H1 (cell line): ENCODE measurements at regions not wholly inside any gene's neighbourhood (a gene's known extent, or its start where the extent isn't known, plus 50 kb on each side); places are given as distances from the start of the nearest gene placed in this dataset.

Experiments used
- BRCA1 ChIP-seq: IDR thresholded peaks from 2 replicates; pipeline ENCODE4 v1.6.1; 2012; ENCODE audit warnings: low read depth, low read length, improper control_type of control experiment
- EZH2 ChIP-seq: fragments of 200-600 bp; sonication (generic); IDR thresholded peaks from 2 replicates; pipeline ENCODE4 v1.7.1; 2012; ENCODE audit warnings: low read depth, mild to moderate bottlenecking, moderate library complexity, low read length, inconsistent platforms; ENCODE audit not compliant: severe bottlenecking
- FOSL1 ChIP-seq: IDR thresholded peaks from 2 replicates; pipeline ENCODE4 v1.6.1; 2011; ENCODE audit warnings: mild to moderate bottlenecking, low read depth, low read length, moderate library complexity; ENCODE audit not compliant: insufficient read depth
- JUND ChIP-seq: IDR thresholded peaks from 2 replicates; pipeline ENCODE4 v1.6.1; 2011; ENCODE audit warnings: mild to moderate bottlenecking, improper control_type of control experiment, low read length
- KDM4A ChIP-seq: IDR thresholded peaks from one replicate; pipeline ENCODE4 v1.7.1; 2012; ENCODE audit warnings: low read depth, mild to moderate bottlenecking, moderate library complexity, low read length, inconsistent platforms; ENCODE audit not compliant: severe bottlenecking
- MAFK ChIP-seq: IDR thresholded peaks from 2 replicates; pipeline ENCODE4 v1.6.1; 2012; ENCODE audit warnings: low read depth, mild to moderate bottlenecking, improper control_type of control experiment, low read length
- POLR2A ChIP-seq, 2 experiments: IDR thresholded peaks; 1 replicate in 1 of 2; 2 replicates in 1 of 2; pipeline ENCODE4 v1.6.1; 2011; ENCODE audit warnings: low read depth in 2 of 2, low read length in 2 of 2, mild to moderate bottlenecking in 2 of 2; ENCODE audit errors: control extremely low read depth in 1 of 2
- SIN3A ChIP-seq, 2 experiments: IDR thresholded peaks in 1 of 2; conservative IDR thresholded peaks in 1 of 2; 2 replicates each; pipeline ENCODE4 v1.6.1; 2011 to 2012; ENCODE audit warnings: low read length in 2 of 2, improper control_type of control experiment in 1 of 2, low read depth in 1 of 2, mild to moderate bottlenecking in 1 of 2
- SP1 ChIP-seq: IDR thresholded peaks from 2 replicates; pipeline ENCODE4 v1.6.1; 2011; ENCODE audit warnings: low read depth, low read length
- TF ChIP-seq, protein P1 (sequence below), 3 experiments: IDR thresholded peaks; 1 replicate in 2 of 3; 2 replicates in 1 of 3; pipeline versions ENCODE4 v1.5.1 to v1.6.1; 2011; ENCODE audit warnings: low read length in 3 of 3, mild to moderate bottlenecking in 3 of 3, inconsistent platforms in 2 of 3, low read depth in 1 of 3, moderate library complexity in 1 of 3; ENCODE audit not compliant: insufficient read depth in 1 of 3; ENCODE audit errors: control extremely low read depth in 1 of 3
- TF ChIP-seq, protein P2 (sequence below): IDR thresholded peaks from 2 replicates; pipeline ENCODE4 v1.6.1; 2012; ENCODE audit warnings: low read length, inconsistent platforms

DNA sequence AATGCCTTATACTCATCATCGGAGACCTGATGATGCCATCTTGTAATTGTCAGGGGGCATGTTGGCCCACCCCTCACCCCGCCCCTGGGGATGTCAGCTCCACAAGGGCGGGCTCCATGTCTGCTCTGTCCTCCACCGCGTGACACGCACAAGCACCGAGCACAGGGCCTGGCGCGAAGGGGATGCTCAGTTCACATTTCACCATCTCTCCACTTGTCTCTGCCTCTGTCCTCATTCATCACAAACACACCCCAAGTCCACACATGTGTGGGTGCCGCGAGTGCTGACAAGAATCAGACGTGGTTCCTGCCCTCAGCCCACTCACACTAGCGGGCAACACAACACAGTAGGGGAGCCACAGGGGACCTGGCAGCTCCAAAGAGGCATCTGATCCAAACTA lies 151.2 kb upstream of the PTPN1 start:
- TF ChIP-seq, protein P1, sequence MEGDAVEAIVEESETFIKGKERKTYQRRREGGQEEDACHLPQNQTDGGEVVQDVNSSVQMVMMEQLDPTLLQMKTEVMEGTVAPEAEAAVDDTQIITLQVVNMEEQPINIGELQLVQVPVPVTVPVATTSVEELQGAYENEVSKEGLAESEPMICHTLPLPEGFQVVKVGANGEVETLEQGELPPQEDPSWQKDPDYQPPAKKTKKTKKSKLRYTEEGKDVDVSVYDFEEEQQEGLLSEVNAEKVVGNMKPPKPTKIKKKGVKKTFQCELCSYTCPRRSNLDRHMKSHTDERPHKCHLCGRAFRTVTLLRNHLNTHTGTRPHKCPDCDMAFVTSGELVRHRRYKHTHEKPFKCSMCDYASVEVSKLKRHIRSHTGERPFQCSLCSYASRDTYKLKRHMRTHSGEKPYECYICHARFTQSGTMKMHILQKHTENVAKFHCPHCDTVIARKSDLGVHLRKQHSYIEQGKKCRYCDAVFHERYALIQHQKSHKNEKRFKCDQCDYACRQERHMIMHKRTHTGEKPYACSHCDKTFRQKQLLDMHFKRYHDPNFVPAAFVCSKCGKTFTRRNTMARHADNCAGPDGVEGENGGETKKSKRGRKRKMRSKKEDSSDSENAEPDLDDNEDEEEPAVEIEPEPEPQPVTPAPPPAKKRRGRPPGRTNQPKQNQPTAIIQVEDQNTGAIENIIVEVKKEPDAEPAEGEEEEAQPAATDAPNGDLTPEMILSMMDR (IDR thresholded peaks at IDR 0.05; ENCODE audit: control extremely low read depth in 1 of 3, insufficient read depth in 1 of 3, low read depth in 1 of 3, low read length in 3 of 3), result no peak
- TF ChIP-seq SP1, result no peak
- TF ChIP-seq BRCA1, result no peak
- TF ChIP-seq MAFK, result no peak
- no peak for TF ChIP-seq SIN3A (conservative IDR thresholded peaks at IDR 0.05 in 1 of 2, IDR thresholded peaks at IDR 0.05 in 1 of 2; ENCODE audit: low read depth in 1 of 2, low read length in 2 of 2)
- no peak for TF ChIP-seq POLR2A (IDR thresholded peaks at IDR 0.05; ENCODE audit: control extremely low read depth in 1 of 2, low read depth in 2 of 2, low read length in 2 of 2)
- TF ChIP-seq FOSL1, result no peak
- TF ChIP-seq, protein P2, sequence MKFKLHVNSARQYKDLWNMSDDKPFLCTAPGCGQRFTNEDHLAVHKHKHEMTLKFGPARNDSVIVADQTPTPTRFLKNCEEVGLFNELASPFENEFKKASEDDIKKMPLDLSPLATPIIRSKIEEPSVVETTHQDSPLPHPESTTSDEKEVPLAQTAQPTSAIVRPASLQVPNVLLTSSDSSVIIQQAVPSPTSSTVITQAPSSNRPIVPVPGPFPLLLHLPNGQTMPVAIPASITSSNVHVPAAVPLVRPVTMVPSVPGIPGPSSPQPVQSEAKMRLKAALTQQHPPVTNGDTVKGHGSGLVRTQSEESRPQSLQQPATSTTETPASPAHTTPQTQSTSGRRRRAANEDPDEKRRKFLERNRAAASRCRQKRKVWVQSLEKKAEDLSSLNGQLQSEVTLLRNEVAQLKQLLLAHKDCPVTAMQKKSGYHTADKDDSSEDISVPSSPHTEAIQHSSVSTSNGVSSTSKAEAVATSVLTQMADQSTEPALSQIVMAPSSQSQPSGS, result no peak
- no peak for TF ChIP-seq KDM4A
- no peak for TF ChIP-seq JUND
- TF ChIP-seq EZH2, result no peak
